Myocyte (in vitro differentiated cells): ENCODE measurements at regions not wholly inside any gene's neighbourhood (a gene's known extent, or its start where the extent isn't known, plus 50 kb on each side); places are given as distances from the start of the nearest gene placed in this dataset.

Source experiments
- DNase-seq: peaks from one replicate; pipeline ENCODE4 v3.0.0-alpha.2; 2012; ENCODE audit warnings: low read depth

GRCh38 chr11:32039149-32039548 is 51.7 kb upstream of the RCN1 start:
- DNase-seq, result no peak

- no peak for DNase-seq
These were observed 56.2 kb upstream of the RCN1 start for GRCh38 chr11:32034680-32035079.

- peak; percentile 83 for DNase-seq
These were observed 56.7 kb upstream of the RCN1 start for GRCh38 chr11:32034149-32034548.

GRCh38 chr11:32033491-32033890 is 57.4 kb upstream of the RCN1 start:
- no peak for DNase-seq

GRCh38 chr11:32033067-32033466 is 57.8 kb upstream of the RCN1 start:
- no peak for DNase-seq

GRCh38 chr11:32032478-32032877 is 58.4 kb upstream of the RCN1 start:
- no peak for DNase-seq

GRCh38 chr11:32032052-32032451 is 58.8 kb upstream of the RCN1 start:
- DNase-seq, result no peak

- DNase-seq, result no peak
These were observed 59.9 kb upstream of the RCN1 start for GRCh38 chr11:32030875-32031503.

- no peak for DNase-seq
These were observed 61.2 kb upstream of the RCN1 start for GRCh38 chr11:32029721-32030120.

- no peak for DNase-seq
These were observed 62.7 kb upstream of the RCN1 start for GRCh38 chr11:32028201-32028600.

GRCh38 chr11:32026766-32027165 is 64.1 kb upstream of the RCN1 start:
- no peak for DNase-seq

GRCh38 chr11:32024948-32025347 is 65.9 kb upstream of the RCN1 start:
- DNase-seq, result no peak

GRCh38 chr11:32023370-32024305 is 67.2 kb upstream of the RCN1 start:
- no peak for DNase-seq

- DNase-seq, result no peak
These were observed 72.2 kb upstream of the RCN1 start for GRCh38 chr11:32018672-32019071.

- DNase-seq, result no peak
These were observed 74.8 kb upstream of the RCN1 start for GRCh38 chr11:32016111-32016510.

- DNase-seq, result no peak
These were observed 75.4 kb upstream of the RCN1 start for GRCh38 chr11:32015427-32015826.

- DNase-seq, result no peak
These were observed 77.3 kb upstream of the RCN1 start for GRCh38 chr11:32013603-32014002.

GRCh38 chr11:32012049-32012448 is 78.8 kb upstream of the RCN1 start:
- no peak for DNase-seq

GRCh38 chr11:32008880-32009551 is 81.9 kb upstream of the RCN1 start:
- DNase-seq, result no peak

- DNase-seq, result peak; percentile 57
These were observed 84.0 kb upstream of the RCN1 start for GRCh38 chr11:32006799-32007388.

GRCh38 chr11:32005786-32006416 is 85.0 kb upstream of the RCN1 start:
- no peak for DNase-seq
